GM12878 (cell line): ENCODE measurements at regions not wholly inside any gene's neighbourhood (a gene's known extent, or its start where the extent isn't known, plus 50 kb on each side); places are given as distances from the start of the nearest gene placed in this dataset.

ENCODE experiments used
- ASH2L ChIP-seq: fragments of 300-600, 200-600 bp; sonication (generic); IDR thresholded peaks from 2 replicates; pipeline ENCODE4 v1.6.1; 2017; ENCODE audit warnings: low read depth, mild to moderate bottlenecking, borderline replicate concordance
- BCL11A ChIP-seq: IDR thresholded peaks from 2 replicates; pipeline ENCODE4 v1.6.1; 2011; ENCODE audit warnings: low read depth, low read length
- BRCA1 ChIP-seq: IDR thresholded peaks from 2 replicates; pipeline ENCODE4 v1.6.1; 2011; ENCODE audit warnings: low read depth, low read length, improper control_type of control experiment
- CHD4 ChIP-seq: fragments of 200-600 bp; sonication (generic); IDR thresholded peaks from 2 replicates; pipeline ENCODE4 v1.6.1; 2016; ENCODE audit warnings: mild to moderate bottlenecking
- CREM ChIP-seq: IDR thresholded peaks from 2 replicates; pipeline ENCODE4 v1.6.1; 2014; ENCODE audit warnings: antibody characterized with exemption, low read depth
- IKZF1 ChIP-seq: fragments of 450-650 bp; conservative IDR thresholded peaks from 2 replicates; pipeline ENCODE4 v1.6.1; 2017; ENCODE audit warnings: antibody characterized with exemption, mild to moderate bottlenecking
- JUND ChIP-seq: IDR thresholded peaks from 2 replicates; pipeline ENCODE4 v1.6.1; 2012; ENCODE audit warnings: low read depth, mild to moderate bottlenecking, low read length, improper control_type of control experiment, moderate library complexity
- NFYA ChIP-seq: IDR thresholded peaks from 2 replicates; pipeline ENCODE4 v1.6.1; 2011; ENCODE audit warnings: low read depth, mild to moderate bottlenecking, low read length, improper control_type of control experiment, borderline replicate concordance
- NFYB ChIP-seq: IDR thresholded peaks from 2 replicates; pipeline ENCODE4 v1.6.1; 2011; ENCODE audit warnings: low read depth, mild to moderate bottlenecking, low read length, improper control_type of control experiment, moderate library complexity; ENCODE audit not compliant: insufficient read depth
- PAX5 ChIP-seq: IDR thresholded peaks from 2 replicates; pipeline ENCODE4 v1.6.1; 2011; ENCODE audit warnings: low read depth, low read length, borderline replicate concordance
- RELA ChIP-seq: fragments of 450-650 bp; IDR thresholded peaks from 2 replicates; pipeline ENCODE4 v1.8.0; 2014; ENCODE audit warnings: borderline replicate concordance; ENCODE audit not compliant: partially characterized antibody
- SMARCA5 ChIP-seq: fragments of 450-650 bp; IDR thresholded peaks from 2 replicates; pipeline ENCODE4 v1.6.1; 2017; ENCODE audit warnings: mild to moderate bottlenecking
- SRF ChIP-seq, 2 experiments: IDR thresholded peaks; 2 replicates each; pipeline ENCODE4 v1.6.1; 2011; ENCODE audit warnings: low read depth in 2 of 2, low read length in 2 of 2, mild to moderate bottlenecking in 1 of 2, moderate library complexity in 1 of 2
- TAF1 ChIP-seq: IDR thresholded peaks from 2 replicates; pipeline ENCODE4 v1.6.1; 2011; ENCODE audit warnings: mild to moderate bottlenecking, low read depth, low read length, borderline replicate concordance
- TARDBP ChIP-seq: IDR thresholded peaks from 2 replicates; pipeline ENCODE4 v1.6.1; 2016; ENCODE audit warnings: borderline replicate concordance
- TCF12 ChIP-seq: IDR thresholded peaks from 2 replicates; pipeline ENCODE4 v1.6.1; 2011; ENCODE audit warnings: low read depth, mild to moderate bottlenecking, low read length
- YY1 ChIP-seq: IDR thresholded peaks from 2 replicates; pipeline ENCODE4 v1.6.1; 2011; ENCODE audit warnings: low read depth, mild to moderate bottlenecking, low read length
- ZBED1 ChIP-seq: IDR thresholded peaks from 2 replicates; pipeline ENCODE4 v1.6.1; 2016; ENCODE audit warnings: borderline replicate concordance
- ZNF24 ChIP-seq: fragments of 450-650 bp; IDR thresholded peaks from 2 replicates; pipeline ENCODE4 v1.6.1; 2017; ENCODE audit warnings: antibody characterized with exemption, mild to moderate bottlenecking
- TF ChIP-seq, protein P1 (sequence below): fragments of 450-650 bp; IDR thresholded peaks from 2 replicates; pipeline ENCODE4 v1.6.1; 2018; ENCODE audit warnings: borderline replicate concordance, mild to moderate bottlenecking; ENCODE audit not compliant: partially characterized antibody
- TF ChIP-seq, protein P2 (sequence below), 3 experiments: IDR thresholded peaks in 2 of 3; conservative IDR thresholded peaks in 1 of 3; 2 replicates each; pipeline ENCODE4 v1.5.1; 2011; ENCODE audit warnings: low read depth in 3 of 3, low read length in 3 of 3, mild to moderate bottlenecking in 3 of 3, control low read depth in 2 of 3, moderate library complexity in 2 of 3, inconsistent platforms in 1 of 3, mixed read lengths in 1 of 3; ENCODE audit not compliant: control insufficient read depth in 2 of 3, insufficient read depth in 1 of 3; ENCODE audit errors: extremely low read depth in 1 of 3
- TF ChIP-seq, protein P3 (sequence below): fragments of 450-650 bp; IDR thresholded peaks from 2 replicates; pipeline ENCODE4 v1.6.1; 2016; ENCODE audit warnings: mild to moderate bottlenecking
- TF ChIP-seq, protein P4 (sequence below): fragments of 450-650 bp; IDR thresholded peaks from 2 replicates; pipeline ENCODE4 v1.6.1; 2018; ENCODE audit warnings: mild to moderate bottlenecking, low read depth, moderate library complexity; ENCODE audit not compliant: partially characterized antibody

DNA sequence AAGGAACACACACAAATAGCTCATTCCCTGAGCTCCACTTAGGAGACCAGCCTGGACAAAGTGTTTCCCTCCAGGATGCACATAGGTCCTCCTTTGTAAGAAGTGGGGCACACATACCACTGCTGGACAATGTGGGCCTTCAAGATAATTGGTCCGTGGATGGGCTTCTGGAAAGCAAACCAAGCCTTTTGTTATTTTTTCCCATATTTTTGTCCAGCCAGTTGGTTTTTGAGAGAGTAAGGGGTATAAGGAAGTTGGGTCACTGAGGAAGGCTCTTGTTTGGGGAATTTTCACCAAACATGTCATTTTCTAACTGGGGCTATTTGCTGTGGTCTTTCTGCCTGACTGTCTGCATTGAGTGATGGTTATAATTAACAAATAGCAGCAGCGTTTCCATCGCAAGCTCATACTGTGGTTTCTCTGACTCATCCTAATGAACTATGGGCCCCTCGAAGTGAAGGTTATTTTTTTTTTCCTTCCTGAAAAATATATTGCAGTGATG is 306.3 kb upstream of the DUSP10 start (continued):
- TF ChIP-seq PAX5 (no peak), YY1 (no peak), TCF12 (no peak), TARDBP (no peak), CHD4 (no peak), SMARCA5 (0 out of 2 replicates have a peak, but pooled peaks have one; percentile 51), ZBED1 (no peak), SRF (IDR thresholded peaks at IDR 0.05; ENCODE audit: low read depth in 2 of 2, low read length in 2 of 2) (0 out of 4 replicates have a peak, but pooled peaks of 1 of the 2 experiments have one; percentile 13), NFYB (peak; percentile 53), RELA (peak; percentile 51), BRCA1 (no peak), BCL11A (peak; percentile 93), JUND (peak; percentile 42; the same call in 1 of the 2 replicates), IKZF1 (peak; percentile 86), NFYA (no peak), ASH2L (no peak), ZNF24 (no peak), CREM (peak; percentile 73), TAF1 (no peak)
- TF ChIP-seq, protein P1, sequence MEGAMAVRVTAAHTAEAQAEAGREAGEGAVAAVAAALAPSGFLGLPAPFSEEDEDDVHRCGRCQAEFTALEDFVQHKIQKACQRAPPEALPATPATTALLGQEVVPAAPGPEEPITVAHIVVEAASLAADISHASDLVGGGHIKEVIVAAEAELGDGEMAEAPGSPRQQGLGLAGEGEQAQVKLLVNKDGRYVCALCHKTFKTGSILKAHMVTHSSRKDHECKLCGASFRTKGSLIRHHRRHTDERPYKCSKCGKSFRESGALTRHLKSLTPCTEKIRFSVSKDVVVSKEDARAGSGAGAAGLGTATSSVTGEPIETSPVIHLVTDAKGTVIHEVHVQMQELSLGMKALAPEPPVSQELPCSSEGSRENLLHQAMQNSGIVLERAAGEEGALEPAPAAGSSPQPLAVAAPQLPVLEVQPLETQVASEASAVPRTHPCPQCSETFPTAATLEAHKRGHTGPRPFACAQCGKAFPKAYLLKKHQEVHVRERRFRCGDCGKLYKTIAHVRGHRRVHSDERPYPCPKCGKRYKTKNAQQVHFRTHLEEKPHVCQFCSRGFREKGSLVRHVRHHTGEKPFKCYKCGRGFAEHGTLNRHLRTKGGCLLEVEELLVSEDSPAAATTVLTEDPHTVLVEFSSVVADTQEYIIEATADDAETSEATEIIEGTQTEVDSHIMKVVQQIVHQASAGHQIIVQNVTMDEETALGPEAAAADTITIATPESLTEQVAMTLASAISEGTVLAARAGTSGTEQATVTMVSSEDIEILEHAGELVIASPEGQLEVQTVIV, result no peak
- TF ChIP-seq, protein P2, sequence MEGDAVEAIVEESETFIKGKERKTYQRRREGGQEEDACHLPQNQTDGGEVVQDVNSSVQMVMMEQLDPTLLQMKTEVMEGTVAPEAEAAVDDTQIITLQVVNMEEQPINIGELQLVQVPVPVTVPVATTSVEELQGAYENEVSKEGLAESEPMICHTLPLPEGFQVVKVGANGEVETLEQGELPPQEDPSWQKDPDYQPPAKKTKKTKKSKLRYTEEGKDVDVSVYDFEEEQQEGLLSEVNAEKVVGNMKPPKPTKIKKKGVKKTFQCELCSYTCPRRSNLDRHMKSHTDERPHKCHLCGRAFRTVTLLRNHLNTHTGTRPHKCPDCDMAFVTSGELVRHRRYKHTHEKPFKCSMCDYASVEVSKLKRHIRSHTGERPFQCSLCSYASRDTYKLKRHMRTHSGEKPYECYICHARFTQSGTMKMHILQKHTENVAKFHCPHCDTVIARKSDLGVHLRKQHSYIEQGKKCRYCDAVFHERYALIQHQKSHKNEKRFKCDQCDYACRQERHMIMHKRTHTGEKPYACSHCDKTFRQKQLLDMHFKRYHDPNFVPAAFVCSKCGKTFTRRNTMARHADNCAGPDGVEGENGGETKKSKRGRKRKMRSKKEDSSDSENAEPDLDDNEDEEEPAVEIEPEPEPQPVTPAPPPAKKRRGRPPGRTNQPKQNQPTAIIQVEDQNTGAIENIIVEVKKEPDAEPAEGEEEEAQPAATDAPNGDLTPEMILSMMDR (IDR thresholded peaks at IDR 0.05 in 2 of 3, conservative IDR thresholded peaks at IDR 0.05 in 1 of 3; ENCODE audit: control insufficient read depth in 2 of 3, extremely low read depth in 1 of 3, insufficient read depth in 1 of 3, low read depth in 3 of 3, low read length in 3 of 3), result no peak
- TF ChIP-seq, protein P3, sequence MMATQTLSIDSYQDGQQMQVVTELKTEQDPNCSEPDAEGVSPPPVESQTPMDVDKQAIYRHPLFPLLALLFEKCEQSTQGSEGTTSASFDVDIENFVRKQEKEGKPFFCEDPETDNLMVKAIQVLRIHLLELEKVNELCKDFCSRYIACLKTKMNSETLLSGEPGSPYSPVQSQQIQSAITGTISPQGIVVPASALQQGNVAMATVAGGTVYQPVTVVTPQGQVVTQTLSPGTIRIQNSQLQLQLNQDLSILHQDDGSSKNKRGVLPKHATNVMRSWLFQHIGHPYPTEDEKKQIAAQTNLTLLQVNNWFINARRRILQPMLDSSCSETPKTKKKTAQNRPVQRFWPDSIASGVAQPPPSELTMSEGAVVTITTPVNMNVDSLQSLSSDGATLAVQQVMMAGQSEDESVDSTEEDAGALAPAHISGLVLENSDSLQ, result peak; percentile 94
- TF ChIP-seq, protein P4, sequence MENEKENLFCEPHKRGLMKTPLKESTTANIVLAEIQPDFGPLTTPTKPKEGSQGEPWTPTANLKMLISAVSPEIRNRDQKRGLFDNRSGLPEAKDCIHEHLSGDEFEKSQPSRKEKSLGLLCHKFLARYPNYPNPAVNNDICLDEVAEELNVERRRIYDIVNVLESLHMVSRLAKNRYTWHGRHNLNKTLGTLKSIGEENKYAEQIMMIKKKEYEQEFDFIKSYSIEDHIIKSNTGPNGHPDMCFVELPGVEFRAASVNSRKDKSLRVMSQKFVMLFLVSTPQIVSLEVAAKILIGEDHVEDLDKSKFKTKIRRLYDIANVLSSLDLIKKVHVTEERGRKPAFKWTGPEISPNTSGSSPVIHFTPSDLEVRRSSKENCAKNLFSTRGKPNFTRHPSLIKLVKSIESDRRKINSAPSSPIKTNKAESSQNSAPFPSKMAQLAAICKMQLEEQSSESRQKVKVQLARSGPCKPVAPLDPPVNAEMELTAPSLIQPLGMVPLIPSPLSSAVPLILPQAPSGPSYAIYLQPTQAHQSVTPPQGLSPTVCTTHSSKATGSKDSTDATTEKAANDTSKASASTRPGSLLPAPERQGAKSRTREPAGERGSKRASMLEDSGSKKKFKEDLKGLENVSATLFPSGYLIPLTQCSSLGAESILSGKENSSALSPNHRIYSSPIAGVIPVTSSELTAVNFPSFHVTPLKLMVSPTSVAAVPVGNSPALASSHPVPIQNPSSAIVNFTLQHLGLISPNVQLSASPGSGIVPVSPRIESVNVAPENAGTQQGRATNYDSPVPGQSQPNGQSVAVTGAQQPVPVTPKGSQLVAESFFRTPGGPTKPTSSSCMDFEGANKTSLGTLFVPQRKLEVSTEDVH, result no peak
